ENCODE measurements at regions not wholly inside any gene's neighbourhood (a gene's known extent, or its start where the extent isn't known, plus 50 kb on each side); places are given as distances from the start of the nearest gene placed in this dataset.
"Not testable (repeated sequence)": the region's sequence is repeated elsewhere in the genome, so short reads cannot be mapped to it uniquely, and the experiment has no call there.

DNA sequence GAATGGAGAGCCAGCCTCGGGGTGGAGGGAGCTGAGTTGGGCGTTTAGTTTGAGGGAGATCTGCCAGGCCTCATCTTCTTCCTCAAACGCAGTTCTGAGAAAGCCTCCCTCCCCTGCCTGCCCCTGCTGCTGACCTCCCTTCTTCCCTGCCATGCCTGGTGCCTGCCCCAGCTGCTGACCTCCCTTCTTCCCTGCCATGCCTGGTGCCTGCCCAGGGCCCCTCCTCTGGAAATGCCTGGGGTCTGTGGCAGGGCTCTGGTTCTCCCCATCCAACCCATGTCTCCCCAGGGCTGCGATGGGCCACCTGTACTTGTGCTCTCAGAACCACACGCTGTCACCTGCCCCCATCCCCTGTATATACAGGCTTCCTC is 114.6 kb downstream of the VEGFA start:
- H3K4me1 ChIP-seq (ENCODE audit: control insufficient read depth, insufficient read depth, low read length) = no peaks in the 10 kb centered on the region; the same call in 1 of the 2 replicates
- in situ Hi-C loops (cut with HindIII; ENCODE audit: low pct_unique_long_range_greater_than_20kb, low sequenced_read_pairs) (no loop called here), intact Hi-C loops (cut with micrococcal nuclease; ENCODE audit: unreplicated experiment) (no loop called here)
- BruUV-seq (replicated peaks) = no TSS peak
- H3K27ac ChIP-seq (ENCODE audit: low read length) = no peak overlapping the region; the same call in 1 of the 2 replicates
- no peaks in the 10 kb centered on the region for H3K36me3 ChIP-seq (ENCODE audit: control insufficient read depth, insufficient read depth, low read length)
- POLR2A ChIA-PET = no interaction called here
- CTCF ChIA-PET = interaction anchor here (0.6 kb wide), 1 partner anchor 114 kb away, joined by 3 read pairs; the partner anchor contains the start of gene VEGFA
- no peaks in the 10 kb centered on the region for H3K27me3 ChIP-seq (ENCODE audit: control insufficient read depth, insufficient read depth, low read length)
- no peak for DNase-seq (ENCODE audit: low read depth, low spot score)
- no peak overlapping the region for H3K4me3 ChIP-seq (ENCODE audit: low read depth in 2 of 2, low read length in 2 of 2)
- H3K9me3 ChIP-seq (ENCODE audit: control insufficient read depth, insufficient read depth, low read depth, low read length) = no peaks in the 10 kb centered on the region
- TF ChIP-seq SIN3A (IDR thresholded peaks at IDR 0.05; ENCODE audit: borderline replicate concordance, insufficient read depth, low read depth, low read length) = no peak
- no peak for ATAC-seq

DNA sequence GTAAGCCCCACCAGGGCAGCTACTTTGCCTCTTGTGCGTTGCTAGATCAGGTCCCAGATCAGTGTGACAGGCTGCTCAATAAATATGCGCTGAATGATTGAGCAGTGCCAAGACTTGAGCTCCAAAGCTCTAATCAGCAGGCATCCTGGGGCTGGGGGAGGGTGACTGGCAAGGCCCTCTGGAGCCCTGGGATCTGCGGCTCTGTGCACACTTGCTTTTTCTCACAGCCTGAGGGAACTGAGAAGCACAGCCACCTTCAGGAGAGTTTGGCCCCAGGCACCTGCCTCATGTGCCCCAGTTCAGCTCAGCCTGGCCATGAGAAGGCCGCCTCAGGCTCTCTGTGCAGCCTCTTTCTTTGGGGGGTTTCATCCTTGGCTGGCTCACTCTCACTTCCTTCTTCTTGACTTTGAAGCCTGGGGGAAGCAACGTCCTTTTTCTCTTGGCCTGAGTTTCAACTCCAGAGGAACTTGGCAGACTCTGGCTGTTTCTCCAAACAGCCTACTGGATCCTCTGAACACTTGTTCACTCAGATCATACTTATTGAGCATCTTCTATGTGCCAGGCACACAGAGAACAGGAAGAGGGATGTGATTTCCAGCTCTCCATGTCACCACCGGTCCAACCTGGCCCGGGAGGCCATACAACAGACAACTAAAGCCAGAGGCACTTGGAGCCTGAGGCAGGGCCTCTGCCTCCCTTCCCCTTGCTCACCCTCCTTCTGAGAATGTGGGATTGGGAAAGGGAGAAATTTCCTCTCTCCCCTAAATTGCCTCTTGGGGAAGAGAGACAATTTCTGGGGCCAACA is 114.0 kb downstream of the VEGFA start:
- TF ChIP-seq CTCF (IDR thresholded peaks at IDR 0.05) (no peak), REST (IDR thresholded peaks at IDR 0.05; ENCODE audit: insufficient read depth in 1 of 2, low read depth in 2 of 2, low read length in 1 of 2) (no peak), POLR2AphosphoS5 (IDR thresholded peaks at IDR 0.05; ENCODE audit: low read depth, low read length) (no peak), TCF7L2 (IDR thresholded peaks at IDR 0.05; ENCODE audit: low read depth, low read length) (no peak), SIN3A (IDR thresholded peaks at IDR 0.05; ENCODE audit: borderline replicate concordance, insufficient read depth, low read depth, low read length) (no peak)
- Histone ChIP-seq H3K4me1 (ENCODE audit: control insufficient read depth, insufficient read depth, low read length) (no peaks in the 10 kb centered on the region; the same call in 1 of the 2 replicates), H3K36me3 (ENCODE audit: control insufficient read depth, insufficient read depth, low read length) (no peaks in the 10 kb centered on the region), H3K27me3 (ENCODE audit: control insufficient read depth, insufficient read depth, low read length) (no peaks in the 10 kb centered on the region), H3K4me3 (ENCODE audit: low read depth in 2 of 2, low read length in 2 of 2) (no peak overlapping the region), H3K27ac (ENCODE audit: low read length) (peak overlapping the region; percentile 57; the same call in 1 of the 2 replicates), H3K9me3 (ENCODE audit: control insufficient read depth, insufficient read depth, low read depth, low read length) (no peaks in the 10 kb centered on the region)
- no TSS peak for BruUV-seq (replicated peaks)
- POLR2A ChIA-PET = no interaction called here
- CTCF ChIA-PET = interaction anchor here (0.6 kb wide), 1 partner anchor 114 kb away, joined by 3 read pairs; the partner anchor contains the start of gene VEGFA
- no peak for DNase-seq (ENCODE audit: low read depth, low spot score)
- intact Hi-C loops (cut with micrococcal nuclease; ENCODE audit: unreplicated experiment) (no loop called here), in situ Hi-C loops (cut with HindIII; ENCODE audit: low pct_unique_long_range_greater_than_20kb, low sequenced_read_pairs) (no loop called here)
- ATAC-seq = no peak

DNA sequence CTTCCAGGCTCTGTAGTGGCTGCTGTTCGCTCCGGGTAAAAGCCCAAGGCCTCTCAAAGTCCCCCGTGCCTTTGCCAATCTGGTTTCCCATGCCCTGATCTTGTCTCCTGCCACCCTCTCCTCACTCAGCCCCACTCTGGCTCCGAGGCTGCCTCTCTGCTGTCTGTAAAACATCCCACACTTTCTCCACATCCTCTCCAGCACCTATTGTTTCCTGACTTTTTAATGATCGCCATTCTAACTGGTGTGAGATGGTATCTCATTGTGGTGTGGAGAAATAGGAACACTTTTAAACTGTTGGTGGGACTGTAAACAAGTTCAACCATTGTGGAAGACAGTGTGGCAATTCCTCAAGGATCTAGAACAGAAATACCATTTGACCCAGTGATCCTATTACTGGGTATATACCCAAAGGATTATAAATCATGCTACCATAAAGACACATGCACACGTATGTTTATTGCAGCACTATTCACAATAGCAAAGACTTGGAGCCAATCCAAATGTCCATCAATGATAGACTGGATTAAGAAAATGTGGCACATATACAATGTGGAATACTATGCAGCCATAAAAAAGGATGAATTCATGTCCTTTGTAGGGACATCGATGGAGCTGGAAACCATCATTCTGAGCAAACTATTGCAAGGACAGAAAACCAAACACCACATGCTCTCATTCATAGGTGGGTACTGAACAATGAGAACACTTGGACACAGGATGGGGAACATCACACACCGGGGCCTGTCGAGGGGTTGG is 112.9 kb downstream of the VEGFA start:
- ATAC-seq; H3K27ac ChIP-seq (ENCODE audit: low read length); in situ Hi-C loops (cut with HindIII; ENCODE audit: low pct_unique_long_range_greater_than_20kb, low sequenced_read_pairs); H3K36me3 ChIP-seq (ENCODE audit: control insufficient read depth, insufficient read depth, low read length); H3K27me3 ChIP-seq (ENCODE audit: control insufficient read depth, insufficient read depth, low read length); DNase-seq (ENCODE audit: low read depth, low spot score); H3K9me3 ChIP-seq (ENCODE audit: control insufficient read depth, insufficient read depth, low read depth, low read length); H3K4me3 ChIP-seq (ENCODE audit: low read depth in 2 of 2, low read length in 2 of 2); CTCF ChIA-PET; BruUV-seq (replicated peaks); intact Hi-C loops (cut with micrococcal nuclease; ENCODE audit: unreplicated experiment); POLR2A ChIA-PET; H3K4me1 ChIP-seq (ENCODE audit: control insufficient read depth, insufficient read depth, low read length): not testable (repeated sequence)

All from Panc1 (cell line).